Mesodermal cell (in vitro differentiated cells): ENCODE measurements at regions not wholly inside any gene's neighbourhood (a gene's known extent, or its start where the extent isn't known, plus 50 kb on each side); places are given as distances from the start of the nearest gene placed in this dataset.

Experiments used
- H3K27ac ChIP-seq: 2 replicates; pipeline ENCODE4 v1.7.0; 2013; ENCODE audit warnings: mild to moderate bottlenecking, low read depth, low read length, moderate library complexity; ENCODE audit not compliant: severe bottlenecking
- H3K36me3 ChIP-seq: 2 replicates; pipeline ENCODE4 v1.7.1; 2013; ENCODE audit warnings: mild to moderate bottlenecking, low read length, moderate library complexity; ENCODE audit not compliant: control insufficient read depth, insufficient read depth
- H3K4me1 ChIP-seq: one replicate; pipeline ENCODE4 v1.7.1; 2013; ENCODE audit warnings: mild to moderate bottlenecking, low read length; ENCODE audit not compliant: insufficient read depth, control insufficient read depth, poor library complexity, severe bottlenecking
- H3K4me3 ChIP-seq: 2 replicates; pipeline ENCODE4 v1.7.0; 2013; ENCODE audit warnings: low read length, control low read depth, mild to moderate bottlenecking; ENCODE audit not compliant: insufficient read depth, poor library complexity, severe bottlenecking; ENCODE audit errors: extremely low read depth
- H3K9me3 ChIP-seq: 2 replicates; pipeline ENCODE4 v1.7.1; 2013; ENCODE audit warnings: mild to moderate bottlenecking, low read length, moderate library complexity; ENCODE audit not compliant: control insufficient read depth
- WGBS, 2 experiments: methylation state at CpG; one replicate each; pipeline ENCODE4 v1.1.5; 2013; ENCODE audit warnings: missing lambda C conversion rate in 2 of 2; ENCODE audit not compliant: insufficient coverage in 2 of 2; 5-methylcytosine and 5-hydroxymethylcytosine counted together

GRCh38 chr12:92509156-92509738, 193.5 kb upstream of the PLEKHG7 start:
- H3K4me1 ChIP-seq: no peaks in the 10 kb centered on the region
- no peaks in the 10 kb centered on the region for H3K9me3 ChIP-seq
- no peak overlapping the region for H3K4me3 ChIP-seq
- 100% methylated on average over 1 of the region's 2 CpGs; no CpG with 5 or more reads in 1 of the 2 experiments for WGBS, 2 experiments
- no peaks in the 10 kb centered on the region for H3K36me3 ChIP-seq
- H3K27ac ChIP-seq: no peak overlapping the region

GRCh38 chr12:92506891-92507290, 195.9 kb upstream of the PLEKHG7 start:
- 62 to 81% methylated on average over 2 to 3 of the region's 3 CpGs for WGBS, 2 experiments
- H3K4me3 ChIP-seq: no peak overlapping the region
- no peak overlapping the region for H3K27ac ChIP-seq
- no peaks in the 10 kb centered on the region for H3K4me1 ChIP-seq
- no peaks in the 10 kb centered on the region for H3K9me3 ChIP-seq
- H3K36me3 ChIP-seq: no peaks in the 10 kb centered on the region

- Histone ChIP-seq H3K36me3 (no peaks in the 10 kb centered on the region), H3K4me3 (no peak overlapping the region), H3K4me1 (no peaks in the 10 kb centered on the region), H3K9me3 (no peaks in the 10 kb centered on the region), H3K27ac (peak overlapping the region; percentile 4)
- WGBS, 2 experiments: 76 to 82% methylated on average over 2 of the region's 2 CpGs
Measured at GRCh38 chr12:92506460-92506859, 196.3 kb upstream of the PLEKHG7 start.

- WGBS, 2 experiments: 82 to 86% methylated on average over 2 to 3 of the region's 12 CpGs
- no peaks in the 10 kb centered on the region for H3K4me1 ChIP-seq
- H3K27ac ChIP-seq: no peak overlapping the region
- no peak overlapping the region for H3K4me3 ChIP-seq
- H3K36me3 ChIP-seq: no peaks in the 10 kb centered on the region
- no peaks in the 10 kb centered on the region for H3K9me3 ChIP-seq
Measured at GRCh38 chr12:92505254-92506231, 197.2 kb upstream of the PLEKHG7 start.

GRCh38 chr12:92504594-92504981, 198.2 kb upstream of the PLEKHG7 start:
- Histone ChIP-seq H3K36me3 (no peaks in the 10 kb centered on the region), H3K9me3 (no peaks in the 10 kb centered on the region), H3K4me1 (no peaks in the 10 kb centered on the region), H3K27ac (no peak overlapping the region), H3K4me3 (no peak overlapping the region)
- WGBS, 2 experiments: 95% methylated on average over 2 of the region's 5 CpGs; no CpG with 5 or more reads in 1 of the 2 experiments

- 90 to 93% methylated on average over 2 to 4 of the region's 7 CpGs for WGBS, 2 experiments
- H3K4me1 ChIP-seq: no peaks in the 10 kb centered on the region
- no peaks in the 10 kb centered on the region for H3K36me3 ChIP-seq
- no peak overlapping the region for H3K27ac ChIP-seq
- no peak overlapping the region for H3K4me3 ChIP-seq
- H3K9me3 ChIP-seq: no peaks in the 10 kb centered on the region
Measured at GRCh38 chr12:92503971-92504593, 198.7 kb upstream of the PLEKHG7 start.

GRCh38 chr12:92503029-92503931, 199.5 kb upstream of the PLEKHG7 start:
- Histone ChIP-seq H3K9me3 (no peaks in the 10 kb centered on the region), H3K27ac (no peak overlapping the region), H3K36me3 (no peaks in the 10 kb centered on the region), H3K4me1 (no peaks in the 10 kb centered on the region), H3K4me3 (no peak overlapping the region)
- 93 to 94% methylated on average over 6 to 8 of the region's 12 CpGs for WGBS, 2 experiments

- H3K27ac ChIP-seq: no peak overlapping the region
- no peaks in the 10 kb centered on the region for H3K36me3 ChIP-seq
- 76 to 80% methylated on average over 3 of the region's 3 CpGs for WGBS, 2 experiments
- H3K4me3 ChIP-seq: no peak overlapping the region
- H3K9me3 ChIP-seq: no peaks in the 10 kb centered on the region
- H3K4me1 ChIP-seq: no peaks in the 10 kb centered on the region
Measured at GRCh38 chr12:92502417-92503028, 200.3 kb upstream of the PLEKHG7 start.

- H3K4me3 ChIP-seq: no peak overlapping the region
- H3K4me1 ChIP-seq: no peaks in the 10 kb centered on the region
- no peaks in the 10 kb centered on the region for H3K36me3 ChIP-seq
- no CpG with 5 or more reads among the region's 1 CpG for WGBS, 2 experiments
- H3K9me3 ChIP-seq: no peaks in the 10 kb centered on the region
- H3K27ac ChIP-seq: no peak overlapping the region
Measured at GRCh38 chr12:92496790-92497189, 206.0 kb upstream of the PLEKHG7 start.

GRCh38 chr12:92495108-92495507, 207.7 kb upstream of the PLEKHG7 start:
- H3K36me3 ChIP-seq: no peaks in the 10 kb centered on the region
- no peak overlapping the region for H3K4me3 ChIP-seq
- H3K4me1 ChIP-seq: no peaks in the 10 kb centered on the region
- no peaks in the 10 kb centered on the region for H3K9me3 ChIP-seq
- no peak overlapping the region for H3K27ac ChIP-seq
